GM12891 (cell line): ENCODE measurements at regions not wholly inside any gene's neighbourhood (a gene's known extent, or its start where the extent isn't known, plus 50 kb on each side); places are given as distances from the start of the nearest gene placed in this dataset.

ENCODE experiments used
- POLR2A ChIP-seq: IDR thresholded peaks from 2 replicates; pipeline ENCODE4 v1.6.1; 2011; ENCODE audit warnings: low read depth, low read length, control low read depth
- POLR2AphosphoS5 ChIP-seq: IDR thresholded peaks from 2 replicates; pipeline ENCODE4 v1.6.1; 2011; ENCODE audit warnings: low read depth, low read length, control low read depth
- POU2F2 ChIP-seq: IDR thresholded peaks from 2 replicates; pipeline ENCODE4 v1.6.1; 2011; ENCODE audit warnings: low read depth, mild to moderate bottlenecking, control low read depth, low read length, moderate library complexity
- TAF1 ChIP-seq: IDR thresholded peaks from 2 replicates; pipeline ENCODE4 v1.6.1; 2011; ENCODE audit warnings: low read depth, low read length, control low read depth

- TF ChIP-seq POLR2A (no peak), POLR2AphosphoS5 (no peak), POU2F2 (no peak), TAF1 (no peak)
Observed at GRCh38 chr5:29414681-29415080, 1778.8 kb upstream of the CDH6 start.
